ENCODE measurements at regions not wholly inside any gene's neighbourhood (a gene's known extent, or its start where the extent isn't known, plus 50 kb on each side); places are given as distances from the start of the nearest gene placed in this dataset.
"Not testable (repeated sequence)": the region's sequence is repeated elsewhere in the genome, so short reads cannot be mapped to it uniquely, and the experiment has no call there.

GRCh38 chr3:152642658-152643057, 192.3 kb upstream of the P2RY1 start:
- Mint-ChIP-seq H3K4me1 (ENCODE audit: low read depth in 2 of 2) (no peaks in the 10 kb centered on the region), H3K27ac (no peak overlapping the region), H3K27me3 (peaks cover 0 to 17% of the 10 kb centered on the region in 2 donors), H3K9me3 (peaks cover 7% of the 10 kb centered on the region), H3K4me3 (no peak overlapping the region), H3K36me3 (no peaks in the 10 kb centered on the region)
- ATAC-seq, result no peak
- no peak for DNase-seq (ENCODE audit: low spot score)

GRCh38 chr3:152644478-152644877, 190.5 kb upstream of the P2RY1 start:
- Mint-ChIP-seq H3K36me3 (no peaks in the 10 kb centered on the region), H3K27ac (no peak overlapping the region), H3K9me3 (peaks cover 7% of the 10 kb centered on the region), H3K4me3 (no peak overlapping the region), H3K27me3 (peaks cover 0 to 12% of the 10 kb centered on the region in 2 donors), H3K4me1 (ENCODE audit: low read depth in 2 of 2) (no peaks in the 10 kb centered on the region)
- DNase-seq (ENCODE audit: low spot score), result no peak
- ATAC-seq, result no peak

- Mint-ChIP-seq H3K36me3 (no peaks in the 10 kb centered on the region), H3K27me3 (peaks cover 0 to 12% of the 10 kb centered on the region in 2 donors), H3K27ac (no peak overlapping the region), H3K9me3 (peaks cover 7% of the 10 kb centered on the region), H3K4me3 (no peak overlapping the region), H3K4me1 (ENCODE audit: low read depth in 2 of 2) (no peaks in the 10 kb centered on the region)
- DNase-seq (ENCODE audit: low spot score) (no peak), ATAC-seq (no peak)
Measured at GRCh38 chr3:152646004-152646403, 188.9 kb upstream of the P2RY1 start.

GRCh38 chr3:152650177-152650576, 184.8 kb upstream of the P2RY1 start:
- H3K27ac Mint-ChIP-seq, result no peak overlapping the region
- no peak for ATAC-seq
- H3K4me1 Mint-ChIP-seq (ENCODE audit: low read depth in 2 of 2), result no peaks in the 10 kb centered on the region

GRCh38 chr3:152650923-152651322, 184.0 kb upstream of the P2RY1 start:
- not testable (repeated sequence) for DNase-seq (ENCODE audit: low spot score); H3K4me1 Mint-ChIP-seq (ENCODE audit: low read depth in 2 of 2); H3K27ac Mint-ChIP-seq; H3K27me3 Mint-ChIP-seq; ATAC-seq; H3K4me3 Mint-ChIP-seq; H3K36me3 Mint-ChIP-seq; H3K9me3 Mint-ChIP-seq

More at GRCh38 chr3:152650177-152650576, 184.8 kb upstream of the P2RY1 start:
- Mint-ChIP-seq H3K36me3 (no peaks in the 10 kb centered on the region), H3K27me3 (peaks cover 4 to 12% of the 10 kb centered on the region in 2 donors), H3K4me3 (no peak overlapping the region), H3K9me3 (peaks cover 5% of the 10 kb centered on the region)
- no peak for DNase-seq (ENCODE audit: low spot score)

- no peak overlapping the region for H3K4me3 Mint-ChIP-seq
- peaks cover 2% of the 10 kb centered on the region for H3K9me3 Mint-ChIP-seq
- H3K4me1 Mint-ChIP-seq (ENCODE audit: low read depth in 2 of 2), result peaks cover 0 to 4% of the 10 kb centered on the region in 2 donors
- no peak for DNase-seq (ENCODE audit: low spot score)
- H3K36me3 Mint-ChIP-seq, result no peaks in the 10 kb centered on the region
- peaks cover 0 to 4% of the 10 kb centered on the region in 2 donors for H3K27me3 Mint-ChIP-seq
- H3K27ac Mint-ChIP-seq, result no peak overlapping the region
- no peak for ATAC-seq
Measured at GRCh38 chr3:152656214-152656971, 178.5 kb upstream of the P2RY1 start.

GRCh38 chr3:152656972-152657355, 178.0 kb upstream of the P2RY1 start:
- peaks cover 3% of the 10 kb centered on the region for H3K9me3 Mint-ChIP-seq
- no peak overlapping the region for H3K27ac Mint-ChIP-seq
- DNase-seq (ENCODE audit: low spot score), result no peak
- H3K4me1 Mint-ChIP-seq (ENCODE audit: low read depth in 2 of 2), result peaks cover 0 to 4% of the 10 kb centered on the region in 2 donors
- no peak for ATAC-seq
- H3K36me3 Mint-ChIP-seq, result no peaks in the 10 kb centered on the region
- H3K4me3 Mint-ChIP-seq, result no peak overlapping the region
- H3K27me3 Mint-ChIP-seq, result peaks cover 0 to 4% of the 10 kb centered on the region in 2 donors

GRCh38 chr3:152658977-152659720, 175.8 kb upstream of the P2RY1 start:
- Mint-ChIP-seq H3K4me1 (ENCODE audit: low read depth in 2 of 2) (peaks cover 0 to 4% of the 10 kb centered on the region in 2 donors), H3K4me3 (no peak overlapping the region), H3K27ac (no peak overlapping the region), H3K36me3 (no peaks in the 10 kb centered on the region), H3K9me3 (peaks cover 3% of the 10 kb centered on the region), H3K27me3 (no peaks in the 10 kb centered on the region)
- ATAC-seq, result no peak
- DNase-seq (ENCODE audit: low spot score), result no peak

- no peaks in the 10 kb centered on the region for H3K27me3 Mint-ChIP-seq
- no peak overlapping the region for H3K4me3 Mint-ChIP-seq
- H3K4me1 Mint-ChIP-seq (ENCODE audit: low read depth in 2 of 2), result no peaks in the 10 kb centered on the region
- peaks cover 3% of the 10 kb centered on the region for H3K9me3 Mint-ChIP-seq
- DNase-seq (ENCODE audit: low spot score) (no peak), ATAC-seq (no peak)
- no peak overlapping the region for H3K27ac Mint-ChIP-seq
- no peaks in the 10 kb centered on the region for H3K36me3 Mint-ChIP-seq
Measured at GRCh38 chr3:152662157-152662556, 172.8 kb upstream of the P2RY1 start.

- no peaks in the 10 kb centered on the region for H3K36me3 Mint-ChIP-seq
- H3K9me3 Mint-ChIP-seq, result peaks cover 3% of the 10 kb centered on the region
- no peaks in the 10 kb centered on the region for H3K4me1 Mint-ChIP-seq (ENCODE audit: low read depth in 2 of 2)
- no peaks in the 10 kb centered on the region for H3K27me3 Mint-ChIP-seq
- no peak overlapping the region for H3K27ac Mint-ChIP-seq
- no peak for DNase-seq (ENCODE audit: low spot score)
- ATAC-seq, result no peak
- H3K4me3 Mint-ChIP-seq, result no peak overlapping the region
Measured at GRCh38 chr3:152664766-152665165, 170.2 kb upstream of the P2RY1 start.

GRCh38 chr3:152667267-152667666, 167.7 kb upstream of the P2RY1 start:
- no peak overlapping the region for H3K27ac Mint-ChIP-seq
- H3K4me1 Mint-ChIP-seq (ENCODE audit: low read depth in 2 of 2), result peaks cover 8 to 13% of the 10 kb centered on the region in 2 donors
- ATAC-seq, result no peak
- no peak for DNase-seq (ENCODE audit: low spot score)
- no peaks in the 10 kb centered on the region for H3K36me3 Mint-ChIP-seq
- peaks cover 3 to 7% of the 10 kb centered on the region in 2 donors for H3K27me3 Mint-ChIP-seq
- H3K4me3 Mint-ChIP-seq, result no peak overlapping the region
- H3K9me3 Mint-ChIP-seq, result no peaks in the 10 kb centered on the region

- Mint-ChIP-seq H3K9me3 (no peaks in the 10 kb centered on the region), H3K4me1 (ENCODE audit: low read depth in 2 of 2) (peaks cover 8 to 13% of the 10 kb centered on the region in 2 donors), H3K4me3 (no peak overlapping the region), H3K27ac (no peak overlapping the region), H3K27me3 (peaks cover 5 to 7% of the 10 kb centered on the region in 2 donors), H3K36me3 (no peaks in the 10 kb centered on the region)
- ATAC-seq, result no peak
- no peak for DNase-seq (ENCODE audit: low spot score)
Measured at GRCh38 chr3:152669560-152669959, 165.4 kb upstream of the P2RY1 start.

- DNase-seq (ENCODE audit: low spot score) (no peak), ATAC-seq (no peak)
- Mint-ChIP-seq H3K4me1 (ENCODE audit: low read depth in 2 of 2) (peaks cover 8 to 13% of the 10 kb centered on the region in 2 donors), H3K27ac (no peak overlapping the region), H3K27me3 (peaks cover 5 to 7% of the 10 kb centered on the region in 2 donors), H3K36me3 (no peaks in the 10 kb centered on the region), H3K9me3 (no peaks in the 10 kb centered on the region), H3K4me3 (no peak overlapping the region)
Measured at GRCh38 chr3:152671446-152672319, 163.2 kb upstream of the P2RY1 start.

GRCh38 chr3:152672320-152672649, 162.6 kb upstream of the P2RY1 start:
- H3K27ac Mint-ChIP-seq, result no peak overlapping the region
- no peak for ATAC-seq

More at GRCh38 chr3:152672320-152672649, 162.6 kb upstream of the P2RY1 start:
- H3K4me3 Mint-ChIP-seq, result no peak overlapping the region
- H3K9me3 Mint-ChIP-seq, result no peaks in the 10 kb centered on the region
- no peak for DNase-seq (ENCODE audit: low spot score)
- H3K36me3 Mint-ChIP-seq, result no peaks in the 10 kb centered on the region
- peaks cover 5 to 7% of the 10 kb centered on the region in 2 donors for H3K27me3 Mint-ChIP-seq
- H3K4me1 Mint-ChIP-seq (ENCODE audit: low read depth in 2 of 2), result peaks cover 8 to 13% of the 10 kb centered on the region in 2 donors
